SK-N-MC (cell line): ENCODE measurements at regions not wholly inside any gene's neighbourhood (a gene's known extent, or its start where the extent isn't known, plus 50 kb on each side); places are given as distances from the start of the nearest gene placed in this dataset.

Source experiments
- EZH2 ChIP-seq: fragments of 200-600 bp; sonication (generic); IDR thresholded peaks from one replicate; pipeline ENCODE4 v1.6.1; 2017; ENCODE audit warnings: antibody characterized with exemption
- POLR2AphosphoS5 ChIP-seq: IDR thresholded peaks from 2 replicates; pipeline ENCODE4 v1.6.1; 2012; ENCODE audit warnings: mild to moderate bottlenecking, low read depth, low read length, borderline replicate concordance

DNA sequence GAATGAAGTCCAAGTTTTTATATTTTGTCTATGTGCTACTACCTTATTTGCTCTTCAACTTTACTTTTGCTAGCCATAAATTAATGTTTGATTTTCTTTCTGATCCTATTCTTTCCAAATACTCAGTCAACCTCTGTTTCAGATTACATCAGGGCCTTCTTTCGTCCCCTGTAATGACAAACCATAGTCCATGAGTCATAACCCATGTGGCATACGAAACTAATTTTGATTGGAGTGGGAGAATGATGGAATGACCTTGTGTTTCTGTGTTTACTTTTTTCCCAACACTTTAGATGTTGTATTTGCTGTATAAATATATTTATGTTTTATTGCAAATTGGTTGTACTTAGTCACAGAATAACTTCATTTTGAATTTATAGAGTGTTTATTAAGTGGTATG lies 1043.1 kb downstream of the DTWD2 start:
- TF ChIP-seq EZH2 (no peak), POLR2AphosphoS5 (no peak)
